DOHH2 (cell line): ENCODE measurements at regions not wholly inside any gene's neighbourhood (a gene's known extent, or its start where the extent isn't known, plus 50 kb on each side); places are given as distances from the start of the nearest gene placed in this dataset.

ENCODE experiments used
- EZH2phosphoT487 ChIP-seq: fragments of 200-600 bp; sonication (generic); IDR thresholded peaks from 2 replicates; pipeline ENCODE4 v1.6.1; 2017; ENCODE audit warnings: borderline replicate concordance, mild to moderate bottlenecking, antibody characterized with exemption, low read length, moderate library complexity, mixed read lengths
- TF ChIP-seq, protein P1 (sequence below): fragments of 200-600 bp; sonication (generic); IDR thresholded peaks from one replicate; pipeline ENCODE4 v1.5.1; 2014; ENCODE audit warnings: antibody characterized with exemption, mild to moderate bottlenecking, low read depth, low read length; ENCODE audit not compliant: poor library complexity, severe bottlenecking

DNA sequence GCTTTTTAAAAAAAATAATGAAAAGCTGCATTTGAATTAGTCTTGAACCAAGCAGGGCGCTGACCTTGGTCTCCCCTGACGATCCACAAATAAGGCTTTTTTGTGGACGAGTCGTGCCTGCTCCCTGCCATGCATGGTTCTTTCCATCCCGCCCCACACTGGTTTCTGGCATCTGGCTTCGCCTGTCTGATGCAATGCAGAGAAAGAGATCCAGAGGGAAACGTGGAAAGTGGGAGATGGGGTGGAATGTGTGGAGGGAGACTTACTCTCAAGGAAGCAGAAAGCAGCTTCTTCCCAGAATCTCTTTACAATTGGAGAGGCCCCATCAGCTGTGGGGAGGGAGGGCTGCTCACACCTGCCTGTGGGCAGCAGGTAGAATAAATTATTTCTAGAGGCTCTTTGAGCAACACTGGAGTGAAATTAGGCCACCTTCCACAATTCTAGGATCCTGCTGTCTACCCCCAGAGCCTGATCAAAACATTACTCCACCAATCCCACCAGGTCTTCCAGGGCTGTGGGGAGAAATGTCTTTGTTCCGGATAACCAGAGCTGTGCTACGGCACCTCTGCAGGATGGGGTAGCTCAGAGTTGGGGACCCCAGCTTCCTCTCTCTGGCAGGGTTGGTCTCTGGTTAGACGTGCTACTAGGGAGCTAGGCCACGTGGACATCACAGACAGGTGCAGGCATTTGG is 183.5 kb downstream of the UQCRFS1 start:
- TF ChIP-seq, protein P1, sequence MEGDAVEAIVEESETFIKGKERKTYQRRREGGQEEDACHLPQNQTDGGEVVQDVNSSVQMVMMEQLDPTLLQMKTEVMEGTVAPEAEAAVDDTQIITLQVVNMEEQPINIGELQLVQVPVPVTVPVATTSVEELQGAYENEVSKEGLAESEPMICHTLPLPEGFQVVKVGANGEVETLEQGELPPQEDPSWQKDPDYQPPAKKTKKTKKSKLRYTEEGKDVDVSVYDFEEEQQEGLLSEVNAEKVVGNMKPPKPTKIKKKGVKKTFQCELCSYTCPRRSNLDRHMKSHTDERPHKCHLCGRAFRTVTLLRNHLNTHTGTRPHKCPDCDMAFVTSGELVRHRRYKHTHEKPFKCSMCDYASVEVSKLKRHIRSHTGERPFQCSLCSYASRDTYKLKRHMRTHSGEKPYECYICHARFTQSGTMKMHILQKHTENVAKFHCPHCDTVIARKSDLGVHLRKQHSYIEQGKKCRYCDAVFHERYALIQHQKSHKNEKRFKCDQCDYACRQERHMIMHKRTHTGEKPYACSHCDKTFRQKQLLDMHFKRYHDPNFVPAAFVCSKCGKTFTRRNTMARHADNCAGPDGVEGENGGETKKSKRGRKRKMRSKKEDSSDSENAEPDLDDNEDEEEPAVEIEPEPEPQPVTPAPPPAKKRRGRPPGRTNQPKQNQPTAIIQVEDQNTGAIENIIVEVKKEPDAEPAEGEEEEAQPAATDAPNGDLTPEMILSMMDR = no peak
- no peak for TF ChIP-seq EZH2phosphoT487
